ENCODE measurements at regions not wholly inside any gene's neighbourhood (a gene's known extent, or its start where the extent isn't known, plus 50 kb on each side); places are given as distances from the start of the nearest gene placed in this dataset.

DNA sequence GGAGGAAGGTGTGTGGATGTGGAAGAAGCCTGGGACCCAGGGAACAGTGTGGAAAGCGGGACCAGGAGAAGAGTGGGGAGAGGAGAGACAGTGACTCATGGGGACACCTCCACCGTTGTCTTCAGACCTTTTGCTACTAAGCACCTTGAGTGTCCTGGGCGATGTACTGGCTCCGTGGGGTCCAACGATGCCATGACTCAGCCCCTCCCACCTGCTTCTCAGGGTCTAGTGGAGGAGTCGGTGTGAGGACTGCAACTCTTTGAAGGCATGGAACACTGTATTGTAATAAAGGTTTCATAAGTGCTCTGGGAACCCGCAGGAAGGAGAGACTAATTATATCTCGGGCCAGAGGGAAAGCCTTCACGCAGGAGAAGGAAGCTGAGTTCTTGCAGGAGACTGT is 166.9 kb upstream of the KL start:
- TF ChIP-seq, protein P1, sequence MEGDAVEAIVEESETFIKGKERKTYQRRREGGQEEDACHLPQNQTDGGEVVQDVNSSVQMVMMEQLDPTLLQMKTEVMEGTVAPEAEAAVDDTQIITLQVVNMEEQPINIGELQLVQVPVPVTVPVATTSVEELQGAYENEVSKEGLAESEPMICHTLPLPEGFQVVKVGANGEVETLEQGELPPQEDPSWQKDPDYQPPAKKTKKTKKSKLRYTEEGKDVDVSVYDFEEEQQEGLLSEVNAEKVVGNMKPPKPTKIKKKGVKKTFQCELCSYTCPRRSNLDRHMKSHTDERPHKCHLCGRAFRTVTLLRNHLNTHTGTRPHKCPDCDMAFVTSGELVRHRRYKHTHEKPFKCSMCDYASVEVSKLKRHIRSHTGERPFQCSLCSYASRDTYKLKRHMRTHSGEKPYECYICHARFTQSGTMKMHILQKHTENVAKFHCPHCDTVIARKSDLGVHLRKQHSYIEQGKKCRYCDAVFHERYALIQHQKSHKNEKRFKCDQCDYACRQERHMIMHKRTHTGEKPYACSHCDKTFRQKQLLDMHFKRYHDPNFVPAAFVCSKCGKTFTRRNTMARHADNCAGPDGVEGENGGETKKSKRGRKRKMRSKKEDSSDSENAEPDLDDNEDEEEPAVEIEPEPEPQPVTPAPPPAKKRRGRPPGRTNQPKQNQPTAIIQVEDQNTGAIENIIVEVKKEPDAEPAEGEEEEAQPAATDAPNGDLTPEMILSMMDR (IDR thresholded peaks at IDR 0.05; ENCODE audit: unreplicated experiment): no peak
- DNase-seq (ENCODE audit: low spot score in 2 of 2, unreplicated experiment in 2 of 2): no peak
- H3K4me1 Mint-ChIP-seq: peaks cover 33% of the 10 kb centered on the region
- H3K36me3 Mint-ChIP-seq: no peaks in the 10 kb centered on the region
- no peak overlapping the region for H3K4me3 Mint-ChIP-seq
- no peaks in the 10 kb centered on the region for H3K9me3 Mint-ChIP-seq
- no peak overlapping the region for H3K27ac Mint-ChIP-seq
- no peaks in the 10 kb centered on the region for H3K27me3 Mint-ChIP-seq (ENCODE audit: low read depth)

DNA sequence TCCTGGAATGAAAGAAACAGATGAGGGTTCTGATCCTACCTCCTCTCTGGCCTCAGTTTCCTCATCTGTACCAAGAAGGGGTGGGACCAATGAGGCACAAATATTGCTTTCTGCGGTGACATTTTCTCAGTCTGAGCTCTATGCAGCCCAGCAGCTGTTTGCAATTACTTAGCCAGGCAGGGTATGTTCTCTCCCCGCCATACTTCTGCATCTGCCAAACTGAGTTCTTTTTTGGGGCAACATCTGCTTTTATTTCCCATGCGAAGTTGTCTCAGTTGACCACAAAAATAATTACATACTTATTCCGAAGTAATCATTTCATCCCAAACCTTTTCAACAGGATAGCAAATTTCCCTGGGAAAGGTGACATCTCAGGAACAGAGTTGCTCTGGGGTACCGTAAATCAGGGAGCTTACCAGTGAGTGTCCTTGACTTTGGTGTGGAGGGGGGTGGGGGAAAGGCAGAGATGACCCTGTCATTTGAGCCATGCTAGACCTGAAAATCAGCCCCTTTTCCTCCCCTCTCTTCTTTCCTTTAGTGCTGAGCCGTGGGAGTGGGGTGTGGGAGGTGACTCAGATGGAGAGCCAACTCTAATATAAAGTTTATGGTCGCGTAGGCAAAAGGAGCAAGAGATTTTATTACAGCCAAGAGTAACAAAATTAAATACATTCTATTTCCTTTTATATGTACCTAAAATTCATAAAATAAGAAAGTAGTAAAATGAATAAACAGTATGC is 165.7 kb upstream of the KL start:
- Mint-ChIP-seq H3K4me3 (no peak overlapping the region), H3K9me3 (no peaks in the 10 kb centered on the region), H3K27me3 (ENCODE audit: low read depth) (no peaks in the 10 kb centered on the region), H3K4me1 (peaks cover 33% of the 10 kb centered on the region), H3K27ac (no peak overlapping the region), H3K36me3 (no peaks in the 10 kb centered on the region)
- TF ChIP-seq, protein P1 (IDR thresholded peaks at IDR 0.05; ENCODE audit: unreplicated experiment): no peak
- DNase-seq (ENCODE audit: low spot score in 2 of 2, unreplicated experiment in 2 of 2): no peak

DNA sequence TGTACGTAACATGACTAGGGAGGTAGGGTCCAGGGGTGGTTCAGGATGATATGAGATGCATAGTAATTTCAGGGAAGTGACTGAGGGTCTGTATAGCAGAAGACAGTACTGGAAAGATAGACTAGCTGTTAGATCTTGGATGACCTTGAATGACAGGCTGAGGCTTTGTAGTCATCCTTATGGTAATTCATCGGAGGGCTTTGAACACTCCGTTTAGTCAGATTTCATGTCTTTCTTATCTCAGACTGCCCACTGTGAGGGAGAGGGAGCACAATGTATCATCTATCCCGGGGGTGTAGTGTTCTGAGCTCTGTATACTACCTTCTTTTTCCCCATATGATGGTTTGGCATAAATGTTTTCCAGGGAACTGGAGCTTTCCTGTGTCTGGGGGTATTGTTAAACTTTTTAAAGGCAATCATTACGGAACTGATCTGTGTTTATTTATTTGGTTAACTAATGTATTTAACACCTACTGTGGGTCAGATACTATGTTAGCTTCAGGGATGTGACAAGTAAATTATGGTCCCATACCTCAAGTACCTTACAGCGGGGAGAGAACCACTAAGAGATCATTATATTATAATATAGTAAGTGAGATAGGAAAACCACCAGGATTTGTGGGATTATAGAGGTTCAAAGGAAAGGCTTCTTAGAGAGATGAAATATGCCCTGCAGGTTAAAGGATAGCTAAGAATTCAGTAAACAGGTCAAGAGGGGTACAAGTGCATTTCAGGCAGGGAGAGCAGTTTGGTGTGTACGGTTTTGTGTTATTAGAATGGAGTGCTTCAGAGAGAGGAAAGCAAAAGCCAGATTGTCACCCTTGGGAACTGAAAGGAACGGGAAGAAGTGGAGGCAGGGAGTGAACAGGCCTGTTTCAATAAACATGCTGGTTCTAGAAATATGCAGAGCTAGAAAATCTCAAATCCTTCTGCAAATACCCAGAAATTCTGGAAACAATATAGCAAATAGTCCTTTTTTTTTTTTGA is 164.8 kb upstream of the KL start:
- Mint-ChIP-seq H3K4me3 (no peak overlapping the region), H3K27ac (peak overlapping the region; percentile 3), H3K9me3 (no peaks in the 10 kb centered on the region), H3K36me3 (no peaks in the 10 kb centered on the region), H3K4me1 (peaks cover 29% of the 10 kb centered on the region), H3K27me3 (ENCODE audit: low read depth) (no peaks in the 10 kb centered on the region)
- DNase-seq (ENCODE audit: low spot score in 2 of 2, unreplicated experiment in 2 of 2): no peak
- TF ChIP-seq, protein P1 (IDR thresholded peaks at IDR 0.05; ENCODE audit: unreplicated experiment): no peak

DNA sequence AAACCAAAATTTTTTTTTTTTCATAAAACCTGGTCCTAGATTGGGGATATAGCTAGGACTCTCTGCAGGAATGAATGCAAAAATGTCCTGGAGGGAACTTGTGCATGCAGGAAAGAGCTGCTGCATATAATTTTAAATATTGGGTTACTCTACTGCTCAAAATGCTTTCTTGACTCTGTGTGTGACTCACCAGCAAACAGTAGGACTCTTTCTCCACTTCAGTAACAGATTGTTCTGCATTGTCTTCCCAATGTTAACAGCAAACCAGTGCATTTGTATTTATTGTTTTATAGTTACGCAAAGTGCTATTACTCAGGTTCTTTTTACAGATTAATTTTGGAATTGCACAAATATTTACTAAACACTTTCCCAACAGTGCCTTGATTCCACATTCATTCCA is 163.7 kb upstream of the KL start:
- H3K27me3 Mint-ChIP-seq (ENCODE audit: low read depth): no peaks in the 10 kb centered on the region
- H3K27ac Mint-ChIP-seq: no peak overlapping the region
- TF ChIP-seq, protein P1 (IDR thresholded peaks at IDR 0.05; ENCODE audit: unreplicated experiment): no peak
- no peak overlapping the region for H3K4me3 Mint-ChIP-seq
- no peaks in the 10 kb centered on the region for H3K9me3 Mint-ChIP-seq
- no peaks in the 10 kb centered on the region for H3K36me3 Mint-ChIP-seq
- DNase-seq (ENCODE audit: low spot score in 2 of 2, unreplicated experiment in 2 of 2): no peak
- H3K4me1 Mint-ChIP-seq: peaks cover 18% of the 10 kb centered on the region

DNA sequence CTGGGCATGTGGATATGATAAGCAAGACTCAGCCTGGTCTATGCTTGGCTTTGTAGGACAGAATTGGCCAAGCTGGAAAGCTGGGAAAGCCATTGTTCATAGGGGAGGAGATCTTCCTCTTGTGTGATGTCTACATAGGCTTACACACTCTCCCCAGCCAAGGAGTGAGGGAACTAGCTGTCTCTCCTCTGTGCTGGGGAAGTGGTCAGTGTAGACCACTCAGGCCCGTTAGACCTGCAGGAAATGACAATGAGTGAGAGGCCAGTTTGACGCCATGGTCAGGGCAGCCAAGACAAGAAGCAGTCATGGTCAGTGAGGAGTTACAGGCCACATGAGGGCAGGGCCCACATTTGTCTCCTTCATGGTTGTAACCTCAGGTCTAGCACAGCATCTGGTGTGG is 159.1 kb upstream of the KL start:
- no peak for DNase-seq (ENCODE audit: low spot score in 2 of 2, unreplicated experiment in 2 of 2)
- no peaks in the 10 kb centered on the region for H3K27me3 Mint-ChIP-seq (ENCODE audit: low read depth)
- peaks cover 2% of the 10 kb centered on the region for H3K4me1 Mint-ChIP-seq
- H3K4me3 Mint-ChIP-seq: no peak overlapping the region
- no peaks in the 10 kb centered on the region for H3K36me3 Mint-ChIP-seq
- TF ChIP-seq, protein P1 (IDR thresholded peaks at IDR 0.05; ENCODE audit: unreplicated experiment): no peak
- H3K27ac Mint-ChIP-seq: no peak overlapping the region
- no peaks in the 10 kb centered on the region for H3K9me3 Mint-ChIP-seq
